GM23338 (cell line): ENCODE measurements at regions not wholly inside any gene's neighbourhood (a gene's known extent, or its start where the extent isn't known, plus 50 kb on each side); places are given as distances from the start of the nearest gene placed in this dataset.

Source experiments
- ATAC-seq: fragments of 200-7000 bp; cut with Tn5 transposase; 3 replicates; pipeline ENCODE4 v1.9.1; 2020
- DNase-seq: peaks from one replicate; pipeline ENCODE4 v3.0.0-alpha.2; 2015; ENCODE audit warnings: low spot score
- H2AFZ ChIP-seq: fragments of 200-600 bp; sonication (generic); 2 replicates; pipeline ENCODE4 v1.8.0; 2016; ENCODE audit warnings: antibody characterized with exemption, mild to moderate bottlenecking, moderate library complexity
- H3F3A ChIP-seq: fragments of 200-600 bp; sonication (generic); replicated peaks from 2 replicates; pipeline ENCODE4 v1.8.0; 2017; ENCODE audit warnings: antibody characterized with exemption, mixed run types, low read depth
- H3K27ac ChIP-seq: fragments of 200-600 bp; sonication (generic); 2 replicates; pipeline ENCODE4 v1.6.1; 2016; ENCODE audit warnings: low read depth
- H3K27me3 ChIP-seq: fragments of 200-600 bp; sonication (generic); 2 replicates; pipeline ENCODE4 v1.8.0; 2016; ENCODE audit warnings: mild to moderate bottlenecking, mixed run types, moderate library complexity; ENCODE audit not compliant: insufficient read depth
- H3K36me3 ChIP-seq: fragments of 200-600 bp; sonication (generic); 2 replicates; pipeline ENCODE4 v1.8.0; 2016; ENCODE audit warnings: mild to moderate bottlenecking; ENCODE audit not compliant: insufficient read depth
- H3K4me1 ChIP-seq: fragments of 200-600 bp; sonication (generic); 2 replicates; pipeline ENCODE4 v1.8.0; 2016; ENCODE audit warnings: mild to moderate bottlenecking, moderate library complexity; ENCODE audit not compliant: insufficient read depth
- H3K4me2 ChIP-seq: fragments of 200-600 bp; sonication (generic); 2 replicates; pipeline ENCODE4 v1.7.1; 2017; ENCODE audit warnings: mixed run types
- H3K4me3 ChIP-seq: fragments of 200-600 bp; sonication (generic); 2 replicates; pipeline ENCODE4 v1.6.1; 2016; ENCODE audit warnings: mixed run types
- H3K79me2 ChIP-seq: fragments of 200-600 bp; sonication (generic); replicated peaks from 2 replicates; pipeline ENCODE4 v1.8.0; 2017; ENCODE audit warnings: mild to moderate bottlenecking; ENCODE audit not compliant: insufficient read depth
- H3K9me2 ChIP-seq: fragments of 200-600 bp; sonication (generic); 2 replicates; pipeline ENCODE4 v1.8.0; 2017; ENCODE audit not compliant: insufficient read depth
- H4K20me1 ChIP-seq: fragments of 200-600 bp; sonication (generic); replicated peaks from 2 replicates; pipeline ENCODE4 v1.8.0; 2017; ENCODE audit warnings: mild to moderate bottlenecking; ENCODE audit not compliant: insufficient read depth
- H3K27ac Mint-ChIP-seq: 2 replicates; pipeline ENCODE4 v1.8.0; 2020; ENCODE audit warnings: inconsistent platforms, mild to moderate bottlenecking, moderate library complexity, mixed read lengths
- H3K27me3 Mint-ChIP-seq: 3 replicates; pipeline ENCODE4 v1.8.0; 2022; ENCODE audit warnings: low read depth, mild to moderate bottlenecking, moderate library complexity, mixed read lengths, inconsistent platforms; ENCODE audit not compliant: insufficient read depth, poor library complexity
- H3K36me3 Mint-ChIP-seq: 3 replicates; pipeline ENCODE4 v1.8.0; 2021; ENCODE audit warnings: low read depth, mild to moderate bottlenecking, inconsistent platforms, moderate library complexity, mixed read lengths
- H3K4me1 Mint-ChIP-seq: 3 replicates; pipeline ENCODE4 v1.8.0; 2020; ENCODE audit warnings: mild to moderate bottlenecking, inconsistent platforms, mixed read lengths
- H3K4me3 Mint-ChIP-seq: 3 replicates; pipeline ENCODE4 v1.8.0; 2021; ENCODE audit warnings: moderate library complexity, mild to moderate bottlenecking, inconsistent platforms, mixed read lengths
- H3K9me3 Mint-ChIP-seq: 3 replicates; pipeline ENCODE4 v1.8.0; 2020; ENCODE audit warnings: moderate library complexity, mild to moderate bottlenecking, inconsistent platforms, mixed read lengths
- JUNB ChIP-seq: IDR thresholded peaks from one replicate; pipeline ENCODE4 v1.6.1; 2016; ENCODE audit warnings: antibody characterized with exemption; ENCODE audit not compliant: unreplicated experiment
- POLR2AphosphoS5 ChIP-seq: IDR thresholded peaks from 2 replicates; pipeline ENCODE4 v1.6.1; 2016; ENCODE audit warnings: antibody characterized with exemption, low read depth
- STAT1 ChIP-seq: IDR thresholded peaks from one replicate; pipeline ENCODE4 v1.6.1; 2016; ENCODE audit warnings: antibody characterized with exemption; ENCODE audit not compliant: unreplicated experiment
- ZNF114 ChIP-seq: fragments of 250-450 bp; sonication (Bioruptor Pico); IDR thresholded peaks from 2 replicates; pipeline ENCODE4 v1.5.0; 2020; ENCODE audit warnings: mild to moderate bottlenecking, moderate library complexity
- TF ChIP-seq, protein P1 (sequence below): IDR thresholded peaks from 2 replicates; pipeline ENCODE4 v1.6.1; 2016; ENCODE audit warnings: antibody characterized with exemption
- TF ChIP-seq, protein P2 (sequence below): IDR thresholded peaks from one replicate; pipeline ENCODE4 v1.6.1; 2018; ENCODE audit warnings: antibody characterized with exemption; ENCODE audit not compliant: unreplicated experiment

DNA sequence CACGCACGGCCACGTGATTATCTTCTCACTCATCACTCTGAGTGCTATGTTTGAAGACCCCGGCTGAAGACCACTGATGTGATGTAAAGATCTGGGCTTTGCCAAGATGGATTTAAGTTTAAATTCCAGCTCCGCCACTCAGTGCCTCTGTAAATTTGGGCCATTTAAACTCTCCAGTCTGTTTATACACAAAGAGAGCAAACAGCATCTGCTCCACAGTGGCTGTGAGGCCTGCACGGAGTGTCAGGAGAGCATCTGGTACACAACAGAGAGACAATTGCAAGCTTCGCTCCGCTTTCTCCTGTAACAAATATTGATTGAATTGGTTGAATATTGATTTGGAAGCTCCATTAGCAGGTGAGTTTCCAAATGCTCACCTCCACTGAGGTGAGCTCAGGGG, 80.5 kb upstream of the FRMD1 start:
- Histone ChIP-seq H3K4me1 (peaks cover 6% of the 10 kb centered on the region; the same call in 1 of the 2 replicates), H3K4me3 (no peak overlapping the region), H3F3A (no peaks in the 10 kb centered on the region), H3K79me2 (no peaks in the 10 kb centered on the region), H3K4me2 (no peak overlapping the region), H3K36me3 (no peaks in the 10 kb centered on the region), H2AFZ (no peak overlapping the region), H3K27me3 (no peaks in the 10 kb centered on the region), H4K20me1 (no peaks in the 10 kb centered on the region), H3K27ac (no peak overlapping the region), H3K9me2 (no peaks in the 10 kb centered on the region)
- H3K4me1 Mint-ChIP-seq: peaks cover 51% of the 10 kb centered on the region
- H3K27me3 Mint-ChIP-seq: no peaks in the 10 kb centered on the region
- H3K4me3 Mint-ChIP-seq: no peak overlapping the region
- no peaks in the 10 kb centered on the region for H3K9me3 Mint-ChIP-seq
- H3K27ac Mint-ChIP-seq: no peak overlapping the region; the same call in 1 of the 2 replicates
- TF ChIP-seq, protein P1, sequence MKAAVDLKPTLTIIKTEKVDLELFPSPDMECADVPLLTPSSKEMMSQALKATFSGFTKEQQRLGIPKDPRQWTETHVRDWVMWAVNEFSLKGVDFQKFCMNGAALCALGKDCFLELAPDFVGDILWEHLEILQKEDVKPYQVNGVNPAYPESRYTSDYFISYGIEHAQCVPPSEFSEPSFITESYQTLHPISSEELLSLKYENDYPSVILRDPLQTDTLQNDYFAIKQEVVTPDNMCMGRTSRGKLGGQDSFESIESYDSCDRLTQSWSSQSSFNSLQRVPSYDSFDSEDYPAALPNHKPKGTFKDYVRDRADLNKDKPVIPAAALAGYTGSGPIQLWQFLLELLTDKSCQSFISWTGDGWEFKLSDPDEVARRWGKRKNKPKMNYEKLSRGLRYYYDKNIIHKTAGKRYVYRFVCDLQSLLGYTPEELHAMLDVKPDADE: no peak
- TF ChIP-seq JUNB: no peak
- TF ChIP-seq STAT1: no peak
- no peaks in the 10 kb centered on the region for H3K36me3 Mint-ChIP-seq
- no peak for ATAC-seq
- DNase-seq: no peak

DNA sequence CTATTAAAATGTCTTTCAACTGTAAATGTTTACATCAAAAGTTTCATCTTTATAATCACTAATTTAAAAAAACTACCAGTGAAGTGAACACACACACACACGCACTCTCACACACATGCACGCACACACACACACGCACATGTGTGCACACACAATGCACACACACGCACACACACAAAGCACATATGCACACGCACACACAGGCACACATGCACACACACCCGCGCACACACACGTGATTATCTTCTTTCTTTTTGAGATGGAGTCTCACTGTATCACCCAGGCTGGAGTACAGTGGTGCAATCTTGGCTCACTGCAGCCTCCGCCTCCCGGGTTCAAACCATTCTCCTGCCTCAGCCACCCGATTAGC, 80.0 kb upstream of the FRMD1 start:
- no peak overlapping the region; the same call in 1 of the 2 replicates for H3K27ac Mint-ChIP-seq
- TF ChIP-seq ZNF114 (CRISPR knock-in tag) (no peak), JUNB (no peak), STAT1 (no peak), POLR2AphosphoS5 (no peak)
- TF ChIP-seq, protein P2, sequence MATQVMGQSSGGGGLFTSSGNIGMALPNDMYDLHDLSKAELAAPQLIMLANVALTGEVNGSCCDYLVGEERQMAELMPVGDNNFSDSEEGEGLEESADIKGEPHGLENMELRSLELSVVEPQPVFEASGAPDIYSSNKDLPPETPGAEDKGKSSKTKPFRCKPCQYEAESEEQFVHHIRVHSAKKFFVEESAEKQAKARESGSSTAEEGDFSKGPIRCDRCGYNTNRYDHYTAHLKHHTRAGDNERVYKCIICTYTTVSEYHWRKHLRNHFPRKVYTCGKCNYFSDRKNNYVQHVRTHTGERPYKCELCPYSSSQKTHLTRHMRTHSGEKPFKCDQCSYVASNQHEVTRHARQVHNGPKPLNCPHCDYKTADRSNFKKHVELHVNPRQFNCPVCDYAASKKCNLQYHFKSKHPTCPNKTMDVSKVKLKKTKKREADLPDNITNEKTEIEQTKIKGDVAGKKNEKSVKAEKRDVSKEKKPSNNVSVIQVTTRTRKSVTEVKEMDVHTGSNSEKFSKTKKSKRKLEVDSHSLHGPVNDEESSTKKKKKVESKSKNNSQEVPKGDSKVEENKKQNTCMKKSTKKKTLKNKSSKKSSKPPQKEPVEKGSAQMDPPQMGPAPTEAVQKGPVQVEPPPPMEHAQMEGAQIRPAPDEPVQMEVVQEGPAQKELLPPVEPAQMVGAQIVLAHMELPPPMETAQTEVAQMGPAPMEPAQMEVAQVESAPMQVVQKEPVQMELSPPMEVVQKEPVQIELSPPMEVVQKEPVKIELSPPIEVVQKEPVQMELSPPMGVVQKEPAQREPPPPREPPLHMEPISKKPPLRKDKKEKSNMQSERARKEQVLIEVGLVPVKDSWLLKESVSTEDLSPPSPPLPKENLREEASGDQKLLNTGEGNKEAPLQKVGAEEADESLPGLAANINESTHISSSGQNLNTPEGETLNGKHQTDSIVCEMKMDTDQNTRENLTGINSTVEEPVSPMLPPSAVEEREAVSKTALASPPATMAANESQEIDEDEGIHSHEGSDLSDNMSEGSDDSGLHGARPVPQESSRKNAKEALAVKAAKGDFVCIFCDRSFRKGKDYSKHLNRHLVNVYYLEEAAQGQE: no peak
- TF ChIP-seq, protein P1: no peak
- no peaks in the 10 kb centered on the region for H3K79me2 ChIP-seq
- DNase-seq: no peak
- no peak overlapping the region for H3K4me2 ChIP-seq
- no peaks in the 10 kb centered on the region for H3K9me3 Mint-ChIP-seq
- no peak for ATAC-seq
- no peaks in the 10 kb centered on the region for H3K36me3 ChIP-seq
- H2AFZ ChIP-seq: no peak overlapping the region
- H3K36me3 Mint-ChIP-seq: no peaks in the 10 kb centered on the region
- H3K27me3 Mint-ChIP-seq: peaks cover 3% of the 10 kb centered on the region
- H3K4me1 ChIP-seq: peaks cover 6% of the 10 kb centered on the region; the same call in 1 of the 2 replicates
- H3K4me3 Mint-ChIP-seq: no peak overlapping the region
- peaks cover 56% of the 10 kb centered on the region for H3K4me1 Mint-ChIP-seq
- H3K9me2 ChIP-seq: no peaks in the 10 kb centered on the region
- H3K27ac ChIP-seq: no peak overlapping the region
- H3K27me3 ChIP-seq: no peaks in the 10 kb centered on the region
- no peak overlapping the region for H3K4me3 ChIP-seq
- H3F3A ChIP-seq: no peaks in the 10 kb centered on the region
- no peaks in the 10 kb centered on the region for H4K20me1 ChIP-seq
